Rectal smooth muscle tissue (tissue), 1 donor: ENCODE measurements at regions not wholly inside any gene's neighbourhood (a gene's known extent, or its start where the extent isn't known, plus 50 kb on each side); places are given as distances from the start of the nearest gene placed in this dataset.
"Not testable (repeated sequence)": the region's sequence is repeated elsewhere in the genome, so short reads cannot be mapped to it uniquely, and the experiment has no call there.

ENCODE experiments used
- H3K27ac ChIP-seq: one replicate; pipeline ENCODE4 v1.7.0; 2013; ENCODE audit warnings: low read depth, low read length, inconsistent platforms
- H3K27me3 ChIP-seq: one replicate; pipeline ENCODE4 v1.7.0; 2013; ENCODE audit warnings: low read length; ENCODE audit not compliant: control insufficient read depth, insufficient read depth
- H3K36me3 ChIP-seq: one replicate; pipeline ENCODE4 v1.7.0; 2013; ENCODE audit warnings: low read length; ENCODE audit not compliant: control insufficient read depth, insufficient read depth
- H3K4me1 ChIP-seq: one replicate; pipeline ENCODE4 v1.7.0; 2013; ENCODE audit warnings: low read length; ENCODE audit not compliant: control insufficient read depth, insufficient read depth
- H3K4me3 ChIP-seq: one replicate; pipeline ENCODE4 v1.7.0; 2013; ENCODE audit warnings: low read length
- H3K9ac ChIP-seq: one replicate; pipeline ENCODE4 v1.7.0; 2013; ENCODE audit warnings: low read length

GRCh38 chr1:80582980-80583379 lies 1217.8 kb upstream of the ADGRL2 start:
- Histone ChIP-seq H3K27me3 (no peaks in the 10 kb centered on the region), H3K27ac (no peak overlapping the region), H3K4me3 (no peak overlapping the region)

GRCh38 chr1:80579055-80579454 lies 1221.7 kb upstream of the ADGRL2 start:
- H3K9ac ChIP-seq, result no peak overlapping the region
- H3K4me1 ChIP-seq, result no peaks in the 10 kb centered on the region
- no peaks in the 10 kb centered on the region for H3K36me3 ChIP-seq
- no peaks in the 10 kb centered on the region for H3K27me3 ChIP-seq
- H3K4me3 ChIP-seq, result no peak overlapping the region
- no peak overlapping the region for H3K27ac ChIP-seq

More at GRCh38 chr1:80582980-80583379, 1217.8 kb upstream of the ADGRL2 start:
- H3K9ac ChIP-seq, result no peak overlapping the region
- H3K4me1 ChIP-seq, result no peaks in the 10 kb centered on the region
- no peaks in the 10 kb centered on the region for H3K36me3 ChIP-seq

- Histone ChIP-seq H3K4me1 (no peaks in the 10 kb centered on the region), H3K27me3 (no peaks in the 10 kb centered on the region), H3K27ac (no peak overlapping the region), H3K4me3 (no peak overlapping the region), H3K9ac (no peak overlapping the region), H3K36me3 (no peaks in the 10 kb centered on the region)
These were observed 1233.9 kb upstream of the ADGRL2 start for GRCh38 chr1:80566867-80567266.

- Histone ChIP-seq H3K27me3 (no peaks in the 10 kb centered on the region), H3K27ac (no peak overlapping the region), H3K36me3 (no peaks in the 10 kb centered on the region), H3K9ac (no peak overlapping the region), H3K4me1 (no peaks in the 10 kb centered on the region), H3K4me3 (no peak overlapping the region)
These were observed 1234.6 kb upstream of the ADGRL2 start for GRCh38 chr1:80566123-80566522.

- no peaks in the 10 kb centered on the region for H3K36me3 ChIP-seq
- H3K9ac ChIP-seq, result no peak overlapping the region
- H3K27me3 ChIP-seq, result no peaks in the 10 kb centered on the region
- H3K4me1 ChIP-seq, result no peaks in the 10 kb centered on the region
- H3K4me3 ChIP-seq, result no peak overlapping the region
- H3K27ac ChIP-seq, result no peak overlapping the region
These were observed 1235.3 kb upstream of the ADGRL2 start for GRCh38 chr1:80565406-80565805.

- Histone ChIP-seq H3K27ac (no peak overlapping the region), H3K4me1 (no peaks in the 10 kb centered on the region), H3K4me3 (no peak overlapping the region), H3K36me3 (no peaks in the 10 kb centered on the region), H3K27me3 (no peaks in the 10 kb centered on the region), H3K9ac (no peak overlapping the region)
These were observed 1258.5 kb upstream of the ADGRL2 start for GRCh38 chr1:80542231-80542630.

GRCh38 chr1:80540596-80540995 lies 1260.1 kb upstream of the ADGRL2 start:
- no peaks in the 10 kb centered on the region for H3K4me1 ChIP-seq
- H3K27ac ChIP-seq, result no peak overlapping the region
- H3K36me3 ChIP-seq, result no peaks in the 10 kb centered on the region
- H3K9ac ChIP-seq, result no peak overlapping the region
- no peaks in the 10 kb centered on the region for H3K27me3 ChIP-seq
- H3K4me3 ChIP-seq, result no peak overlapping the region

GRCh38 chr1:80540149-80540548 lies 1260.6 kb upstream of the ADGRL2 start:
- no peaks in the 10 kb centered on the region for H3K36me3 ChIP-seq
- no peaks in the 10 kb centered on the region for H3K27me3 ChIP-seq
- no peak overlapping the region for H3K4me3 ChIP-seq
- H3K4me1 ChIP-seq, result no peaks in the 10 kb centered on the region
- no peak overlapping the region for H3K9ac ChIP-seq
- no peak overlapping the region for H3K27ac ChIP-seq

GRCh38 chr1:80539298-80539697 lies 1261.4 kb upstream of the ADGRL2 start:
- H3K4me3 ChIP-seq, H3K36me3 ChIP-seq, H3K4me1 ChIP-seq, H3K27me3 ChIP-seq, H3K27ac ChIP-seq, H3K9ac ChIP-seq: not testable (repeated sequence)

GRCh38 chr1:80536461-80536860 lies 1264.3 kb upstream of the ADGRL2 start:
- H3K4me1 ChIP-seq, result no peaks in the 10 kb centered on the region

GRCh38 chr1:80535466-80535865 lies 1265.3 kb upstream of the ADGRL2 start:
- no peak overlapping the region for H3K9ac ChIP-seq
- H3K36me3 ChIP-seq, result no peaks in the 10 kb centered on the region
- no peak overlapping the region for H3K4me3 ChIP-seq
- H3K4me1 ChIP-seq, result no peaks in the 10 kb centered on the region
- H3K27ac ChIP-seq, result no peak overlapping the region
- no peaks in the 10 kb centered on the region for H3K27me3 ChIP-seq

More at GRCh38 chr1:80536461-80536860, 1264.3 kb upstream of the ADGRL2 start:
- Histone ChIP-seq H3K27me3 (no peaks in the 10 kb centered on the region), H3K9ac (no peak overlapping the region), H3K36me3 (no peaks in the 10 kb centered on the region), H3K4me3 (no peak overlapping the region), H3K27ac (no peak overlapping the region)

GRCh38 chr1:80534606-80535360 lies 1266.0 kb upstream of the ADGRL2 start:
- H3K9ac ChIP-seq, result no peak overlapping the region
- H3K27ac ChIP-seq, result no peak overlapping the region

GRCh38 chr1:80533775-80534334 lies 1266.9 kb upstream of the ADGRL2 start:
- no peaks in the 10 kb centered on the region for H3K27me3 ChIP-seq
- H3K36me3 ChIP-seq, result no peaks in the 10 kb centered on the region
- no peaks in the 10 kb centered on the region for H3K4me1 ChIP-seq
- H3K27ac ChIP-seq, result no peak overlapping the region
- no peak overlapping the region for H3K9ac ChIP-seq
- H3K4me3 ChIP-seq, result no peak overlapping the region

More at GRCh38 chr1:80534606-80535360, 1266.0 kb upstream of the ADGRL2 start:
- Histone ChIP-seq H3K4me1 (no peaks in the 10 kb centered on the region), H3K36me3 (no peaks in the 10 kb centered on the region), H3K27me3 (no peaks in the 10 kb centered on the region), H3K4me3 (no peak overlapping the region)
